GM04504 (cell line): ENCODE measurements at regions not wholly inside any gene's neighbourhood (a gene's known extent, or its start where the extent isn't known, plus 50 kb on each side); places are given as distances from the start of the nearest gene placed in this dataset.
"Not testable (repeated sequence)": the region's sequence is repeated elsewhere in the genome, so short reads cannot be mapped to it uniquely, and the experiment has no call there.

Source experiments
- DNase-seq: peaks from one replicate; pipeline ENCODE4 v3.0.0-alpha.2; 2012; ENCODE audit warnings: low read depth

DNA sequence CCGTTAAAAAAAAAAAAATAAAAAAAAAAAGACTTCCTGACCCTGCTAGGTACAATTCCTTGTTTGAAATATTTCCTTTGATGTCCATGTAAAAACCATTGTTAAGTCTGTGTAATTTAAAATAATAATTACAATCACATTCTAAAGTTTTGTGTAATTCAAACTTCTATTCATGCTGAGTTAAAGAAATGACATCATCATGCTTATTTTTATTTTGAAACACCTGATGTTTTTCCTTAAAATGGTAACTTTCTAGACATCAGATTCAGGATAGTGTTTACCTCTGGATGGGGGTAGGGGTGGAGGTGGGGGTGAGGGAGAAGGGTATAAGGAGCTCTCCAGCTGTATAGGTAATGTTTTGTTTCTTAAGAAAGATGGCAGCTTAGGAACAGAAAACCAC lies 92.8 kb downstream of the ADCYAP1 start:
- DNase-seq: no peak

DNA sequence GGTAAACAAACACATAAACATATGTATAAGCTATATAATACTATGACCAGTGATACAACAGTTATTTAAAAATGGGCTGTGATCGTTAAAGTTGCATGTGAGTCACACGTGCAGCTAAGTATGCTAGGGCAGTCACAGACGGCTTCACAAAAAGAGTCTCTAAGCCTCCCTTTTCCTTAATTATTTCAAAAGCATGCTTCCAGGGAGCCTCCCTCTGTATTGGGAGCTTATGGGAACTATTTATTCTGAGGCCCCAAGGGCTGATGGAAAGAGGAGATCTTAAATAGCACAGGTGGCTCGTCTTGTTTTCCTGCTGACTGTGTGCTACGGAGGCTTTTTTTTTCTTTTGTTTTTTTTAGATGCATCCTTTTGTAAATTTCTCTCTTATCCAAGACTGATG lies 94.3 kb downstream of the ADCYAP1 start:
- no peak for DNase-seq

- no peak for DNase-seq
These were observed 98.0 kb downstream of the ADCYAP1 start for GRCh38 chr18:1002653-1003178.

GRCh38 chr18:1003499-1003898 lies 98.8 kb downstream of the ADCYAP1 start:
- no peak for DNase-seq

GRCh38 chr18:1006304-1006703 lies 101.6 kb downstream of the ADCYAP1 start:
- no peak for DNase-seq

DNA sequence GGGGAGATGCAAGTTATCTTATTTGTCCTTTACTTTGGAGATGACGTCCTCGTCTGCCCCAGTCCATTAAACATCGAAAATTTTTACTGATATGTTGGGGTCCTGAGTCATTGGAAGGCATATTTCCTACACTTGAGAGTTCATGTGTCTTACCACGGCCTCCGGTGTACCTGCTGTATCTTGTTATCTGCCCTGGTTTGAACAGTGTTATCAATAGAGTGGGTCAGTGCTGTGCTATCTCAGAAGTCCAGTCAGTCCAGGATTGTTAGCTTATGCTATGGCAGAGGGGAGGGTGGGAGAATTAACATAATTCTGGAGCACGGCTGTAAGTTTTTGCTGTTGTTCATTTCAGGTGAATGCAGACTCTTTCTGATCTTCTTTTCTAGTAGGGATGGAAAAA lies 102.3 kb downstream of the ADCYAP1 start:
- DNase-seq: no peak

GRCh38 chr18:1011349-1011748 lies 106.7 kb downstream of the ADCYAP1 start:
- no peak for DNase-seq

DNA sequence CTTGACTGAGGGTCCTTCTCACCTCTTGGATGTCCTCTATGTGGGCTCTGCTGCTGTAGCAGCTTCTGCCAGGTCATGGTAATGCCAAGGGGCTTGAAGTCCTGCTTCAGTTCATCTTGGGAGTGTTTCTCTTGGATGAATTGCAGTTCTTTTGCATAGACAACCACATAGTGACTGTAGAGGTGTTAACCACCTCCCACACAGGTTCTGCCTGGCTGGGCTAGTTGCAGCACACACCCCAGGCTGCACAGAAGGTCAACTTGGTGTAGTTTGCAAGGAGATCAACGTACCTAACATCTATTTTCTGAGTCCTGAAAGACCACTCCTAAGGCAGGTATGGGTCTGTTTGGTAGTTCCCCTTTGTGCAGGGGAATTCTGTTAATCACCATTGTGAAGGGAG lies 108.1 kb downstream of the ADCYAP1 start:
- no peak for DNase-seq

DNA sequence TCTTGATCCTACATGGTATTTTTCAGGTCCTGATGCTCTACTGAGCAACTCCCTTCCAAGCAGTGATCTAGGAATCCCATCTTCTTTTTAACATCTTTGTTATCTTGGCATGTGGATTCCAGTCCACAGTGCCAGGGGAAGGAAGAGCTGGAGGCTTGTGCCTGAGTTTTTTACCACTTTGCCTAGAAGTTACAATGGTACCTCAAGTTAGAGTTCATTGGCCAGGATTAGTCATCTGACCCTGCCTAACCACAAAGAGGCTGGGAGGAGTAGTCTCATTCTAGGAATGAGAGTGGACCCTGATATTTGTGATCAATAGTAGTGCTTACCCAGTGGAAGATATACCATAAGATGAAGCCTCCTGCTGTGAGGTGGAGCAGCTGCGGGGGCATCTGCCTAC lies 109.3 kb downstream of the ADCYAP1 start:
- no peak for DNase-seq

- peak; percentile 51 for DNase-seq
These were observed 109.8 kb downstream of the ADCYAP1 start for GRCh38 chr18:1014509-1014908.

DNA sequence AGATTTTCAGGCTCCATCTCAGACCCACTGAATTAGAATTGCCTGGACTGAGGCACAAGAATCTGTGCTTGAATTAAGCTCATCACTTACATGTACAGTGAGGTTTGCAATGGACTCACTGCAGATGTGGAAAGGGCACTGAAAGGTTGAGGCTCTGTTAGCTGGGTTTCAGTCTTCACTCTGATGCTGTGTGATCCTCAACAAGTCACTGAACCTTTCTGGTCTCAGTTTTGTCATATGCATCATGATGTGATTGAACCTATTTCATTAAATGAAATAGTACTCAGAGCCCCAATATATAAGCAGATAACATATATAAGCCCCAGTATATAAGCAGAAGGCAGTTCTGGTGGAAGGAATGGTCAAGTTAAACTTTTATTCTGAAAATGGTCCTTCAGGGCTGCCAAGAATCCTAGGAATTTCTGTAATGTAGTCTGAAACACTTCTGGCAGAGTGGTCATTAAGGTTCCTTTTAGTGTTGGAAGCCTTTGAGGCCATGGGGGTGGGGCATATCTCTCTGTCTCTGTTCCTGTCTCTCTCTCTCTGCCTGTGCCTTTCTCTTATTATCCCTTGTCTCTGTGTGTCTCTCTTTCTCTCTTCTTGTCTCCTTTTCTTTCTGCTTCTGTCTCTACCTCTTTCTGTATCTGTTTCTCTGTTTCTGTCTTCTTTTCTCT lies 110.4 kb downstream of the ADCYAP1 start:
- DNase-seq: no peak

- DNase-seq: no peak
These were observed 111.1 kb downstream of the ADCYAP1 start for GRCh38 chr18:1015777-1016176.

DNA sequence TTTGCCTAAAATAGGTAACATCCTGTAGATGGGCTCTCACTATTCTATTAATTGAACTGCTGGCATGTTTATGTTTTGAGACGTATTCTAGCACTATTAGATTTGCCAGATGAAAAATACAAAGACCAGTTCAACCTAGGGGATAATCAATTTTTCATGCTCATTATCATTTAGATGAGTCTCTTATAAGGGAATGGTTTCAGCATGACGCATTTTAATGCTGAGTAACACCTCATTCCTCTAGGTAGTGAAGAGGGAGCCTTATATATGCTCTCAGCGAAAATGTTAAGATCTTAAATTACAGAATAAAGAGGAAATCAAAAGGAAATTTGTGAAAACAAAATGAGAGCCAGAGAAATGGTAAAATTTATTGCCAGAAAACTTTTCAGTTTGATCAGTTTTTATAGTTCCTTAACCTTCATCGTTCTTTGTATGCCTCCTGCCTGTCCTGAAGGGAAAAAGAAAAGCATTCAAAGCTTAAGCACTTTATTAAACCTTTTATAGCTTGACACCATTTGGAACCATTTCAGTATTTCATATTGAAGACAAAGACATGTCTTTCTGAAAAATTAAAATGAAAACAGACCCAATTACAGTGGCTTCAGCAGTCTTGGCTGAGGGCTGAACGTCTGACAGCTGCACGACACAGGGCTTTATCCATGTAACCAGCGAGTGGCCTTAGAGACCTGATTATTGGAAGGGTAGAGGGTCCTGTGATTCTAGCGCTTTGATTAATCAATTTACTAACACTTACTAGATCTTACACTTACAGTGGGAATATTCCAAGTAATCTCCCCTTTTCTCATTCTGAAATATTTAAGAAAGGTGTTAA lies 112.8 kb downstream of the ADCYAP1 start:
- DNase-seq: no peak

DNA sequence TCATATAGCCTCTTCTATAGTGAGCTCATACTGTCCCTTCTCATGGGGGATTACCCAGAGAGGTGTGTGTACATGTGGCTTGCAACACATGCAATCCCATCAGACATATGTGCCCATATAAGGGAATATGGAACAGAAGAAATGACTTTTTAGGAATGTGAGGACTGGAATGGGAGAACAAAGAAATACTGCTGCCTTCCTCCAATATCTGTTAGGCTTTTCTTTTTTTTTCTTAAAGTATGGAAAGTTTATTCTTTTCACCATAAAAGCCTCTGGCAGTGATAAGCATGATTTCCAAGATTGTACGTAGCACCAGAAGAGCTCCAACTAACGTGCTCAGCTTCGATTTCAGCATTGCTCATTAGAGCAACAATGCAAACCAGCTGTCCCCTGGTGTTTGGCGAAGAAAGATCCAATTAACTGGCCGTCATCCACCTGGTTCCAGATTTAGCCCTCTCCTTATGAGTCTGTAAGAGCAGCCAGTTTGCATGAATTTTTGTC lies 113.6 kb downstream of the ADCYAP1 start:
- peak; percentile 59 for DNase-seq

DNA sequence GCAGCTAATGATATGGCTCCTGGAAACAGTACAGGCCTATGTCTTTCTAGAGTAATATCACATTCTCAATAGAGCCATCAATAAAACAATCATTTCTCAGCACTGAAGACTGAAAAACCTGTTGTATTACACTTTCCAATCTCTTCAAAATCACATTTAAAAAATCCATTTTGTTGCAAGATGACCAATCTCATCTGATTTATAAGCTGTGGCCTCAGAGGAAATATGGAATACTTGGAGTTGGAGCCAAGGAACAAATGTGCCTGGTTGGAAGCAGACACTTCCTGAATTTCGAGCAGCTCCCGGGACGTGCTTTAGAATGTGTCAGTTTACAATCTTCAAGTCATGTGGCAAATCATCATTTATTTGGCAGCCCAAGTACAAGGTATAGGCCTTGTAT lies 114.5 kb downstream of the ADCYAP1 start:
- no peak for DNase-seq

DNA sequence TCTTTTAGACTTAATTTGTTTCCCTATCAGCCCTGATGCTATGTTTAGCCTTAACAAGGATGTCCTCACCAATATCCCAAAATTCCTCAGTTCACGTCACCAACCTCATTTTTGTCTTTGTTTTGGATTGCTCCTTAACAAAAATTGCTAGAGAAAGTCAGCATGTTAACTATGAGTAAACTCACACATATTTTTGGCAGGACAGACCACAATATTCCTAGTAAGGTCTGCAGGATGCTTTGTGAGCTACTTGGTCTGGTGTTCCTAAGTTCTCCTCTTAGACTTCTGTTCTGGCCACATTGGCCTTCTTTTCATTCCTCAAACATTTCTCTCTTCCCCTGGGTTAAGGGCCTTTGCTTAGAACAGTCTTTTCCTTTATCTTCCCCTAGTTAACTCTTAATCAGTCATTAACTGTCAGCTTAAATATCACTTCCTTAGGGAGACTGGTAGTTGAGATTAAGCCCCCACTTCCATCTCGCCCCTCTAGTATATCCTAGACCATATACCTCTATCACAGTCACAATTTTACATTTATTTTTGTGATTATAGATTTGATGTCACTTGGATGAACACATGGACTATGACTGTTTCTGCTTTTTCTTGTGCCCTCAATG lies 116.2 kb downstream of the ADCYAP1 start:
- no peak for DNase-seq

DNA sequence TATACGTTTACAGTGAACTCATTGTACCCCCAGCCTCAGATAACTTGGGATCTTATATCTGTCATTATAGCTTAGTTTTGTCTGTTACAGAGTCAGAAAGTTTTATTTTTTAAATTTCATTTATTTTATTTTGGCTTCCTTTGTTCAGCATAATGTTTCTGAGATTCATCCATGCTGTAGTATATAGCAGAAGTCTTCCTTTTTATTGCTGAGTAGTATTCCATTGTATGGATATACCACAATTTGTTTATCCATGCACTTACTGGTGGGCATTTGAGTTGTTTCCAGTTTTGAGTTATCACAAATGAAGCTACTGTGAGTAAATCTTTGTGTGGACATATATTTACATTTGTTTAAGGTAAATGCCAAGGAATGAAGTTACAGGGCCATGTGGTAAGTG lies 122.3 kb downstream of the ADCYAP1 start:
- no peak for DNase-seq

GRCh38 chr18:1033092-1033491 lies 128.4 kb downstream of the ADCYAP1 start:
- not testable (repeated sequence) for DNase-seq

- DNase-seq: no peak
These were observed 130.3 kb downstream of the ADCYAP1 start for GRCh38 chr18:1034971-1035370.

- DNase-seq: no peak
These were observed 132.3 kb downstream of the ADCYAP1 start for GRCh38 chr18:1036926-1037325.

GRCh38 chr18:1037776-1038175 lies 133.1 kb downstream of the ADCYAP1 start:
- no peak for DNase-seq

GRCh38 chr18:1039421-1039820 lies 134.8 kb downstream of the ADCYAP1 start:
- DNase-seq: no peak

DNA sequence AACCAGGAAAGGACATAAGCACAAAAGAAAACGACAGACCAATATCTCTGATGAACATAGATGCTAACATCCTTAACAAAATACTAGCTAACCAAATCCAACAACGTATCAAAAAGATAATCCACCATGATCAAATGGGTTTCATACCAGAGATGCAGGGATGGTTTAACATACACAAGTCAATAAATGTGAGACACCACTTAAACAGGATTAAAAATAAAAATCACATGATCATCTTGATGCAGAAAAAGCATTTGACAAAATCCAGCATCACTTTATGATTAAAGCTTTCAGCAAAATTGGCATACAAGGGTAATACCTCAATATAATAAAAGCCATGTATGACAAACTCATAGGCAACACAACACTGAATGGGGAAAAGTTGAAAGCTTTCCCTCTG lies 138.4 kb downstream of the ADCYAP1 start:
- DNase-seq: not testable (repeated sequence)
